Effector memory CD8-positive, alpha-beta T cell (primary cell): ENCODE measurements at regions not wholly inside any gene's neighbourhood (a gene's known extent, or its start where the extent isn't known, plus 50 kb on each side); places are given as distances from the start of the nearest gene placed in this dataset.

Experiments
- ATAC-seq: fragments of 150-1000 bp; cut with Tn5 transposase; replicated peaks from 2 replicates; pipeline ENCODE4 v1.10.0; 2021; ENCODE audit warnings: mild to moderate bottlenecking, moderate library complexity
- DNase-seq, 3 experiments: peaks; one replicate each; pipeline ENCODE4 v3.0.0; 2021
- H3K27ac Mint-ChIP-seq, 2 donors: one replicate each; pipeline ENCODE4 v1.8.0; 2022; ENCODE audit warnings: mild to moderate bottlenecking in 2 of 2, mixed read lengths in 2 of 2, moderate library complexity in 2 of 2
- H3K27me3 Mint-ChIP-seq, 2 donors: one replicate each; pipeline ENCODE4 v1.8.0; 2022; ENCODE audit warnings: mixed read lengths in 2 of 2
- H3K36me3 Mint-ChIP-seq: one replicate; pipeline ENCODE4 v1.8.0; 2022; ENCODE audit warnings: mild to moderate bottlenecking, moderate library complexity, mixed read lengths; ENCODE audit not compliant: insufficient read depth
- H3K4me1 Mint-ChIP-seq, 2 donors: one replicate each; pipeline ENCODE4 v1.8.0; 2022; ENCODE audit warnings: low read depth in 2 of 2, mixed read lengths in 2 of 2
- H3K4me3 Mint-ChIP-seq, 2 donors: one replicate each; pipeline ENCODE4 v1.8.0; 2022; ENCODE audit warnings: mild to moderate bottlenecking in 2 of 2, mixed read lengths in 2 of 2, moderate library complexity in 2 of 2
- H3K9me3 Mint-ChIP-seq, 2 donors: one replicate each; pipeline ENCODE4 v1.8.0; 2022; ENCODE audit warnings: mixed read lengths in 2 of 2

DNA sequence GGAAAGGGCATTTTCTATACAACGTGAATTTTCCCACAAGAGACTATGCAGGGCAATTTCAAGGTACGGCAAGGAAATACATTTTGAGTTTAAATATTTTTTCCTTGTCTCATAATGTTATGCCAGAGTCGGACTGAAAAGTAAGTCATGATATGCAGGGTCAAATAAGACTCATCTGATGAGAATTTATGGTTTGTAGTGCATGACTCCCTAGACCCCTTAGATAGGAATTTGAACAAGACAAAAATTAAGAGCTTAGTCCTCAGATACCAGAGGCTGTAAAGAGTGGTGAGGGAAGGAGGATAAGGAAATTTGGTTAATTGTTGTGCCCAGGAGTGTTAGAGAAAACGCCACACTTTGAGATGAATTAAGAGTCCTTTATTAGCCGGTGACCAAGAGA, 616.6 kb downstream of the XPNPEP1 start:
- no peaks in the 10 kb centered on the region for H3K36me3 Mint-ChIP-seq
- H3K27me3 Mint-ChIP-seq = no peaks in the 10 kb centered on the region
- no peak for ATAC-seq
- DNase-seq = no peak
- no peak overlapping the region for H3K27ac Mint-ChIP-seq
- H3K9me3 Mint-ChIP-seq = peaks cover 4 to 12% of the 10 kb centered on the region in 2 donors
- no peaks in the 10 kb centered on the region for H3K4me1 Mint-ChIP-seq
- H3K4me3 Mint-ChIP-seq = no peak overlapping the region

DNA sequence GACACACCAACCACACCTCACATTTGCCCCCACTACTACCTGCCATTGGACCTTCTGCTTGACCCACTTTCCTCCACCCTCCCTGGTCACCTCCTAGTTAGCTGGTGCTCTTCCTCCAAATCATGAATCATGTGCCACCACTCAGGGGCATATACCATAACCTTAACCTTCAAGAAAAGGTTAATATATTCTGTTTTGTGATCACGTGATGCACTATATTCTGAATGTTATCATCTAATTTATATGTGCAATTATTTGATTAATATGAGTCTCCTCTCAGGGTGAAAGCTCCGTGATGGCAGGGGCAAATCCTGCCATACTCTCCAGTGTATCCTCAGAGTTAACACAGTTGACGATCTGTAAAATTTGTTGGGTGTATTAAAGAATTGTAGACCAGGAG, 635.5 kb downstream of the XPNPEP1 start:
- Mint-ChIP-seq H3K4me3 (no peak overlapping the region), H3K4me1 (no peaks in the 10 kb centered on the region), H3K27me3 (no peaks in the 10 kb centered on the region), H3K36me3 (no peaks in the 10 kb centered on the region), H3K27ac (no peak overlapping the region), H3K9me3 (peaks cover 0 to 9% of the 10 kb centered on the region in 2 donors)
- DNase-seq = no peak
- ATAC-seq = no peak

DNA sequence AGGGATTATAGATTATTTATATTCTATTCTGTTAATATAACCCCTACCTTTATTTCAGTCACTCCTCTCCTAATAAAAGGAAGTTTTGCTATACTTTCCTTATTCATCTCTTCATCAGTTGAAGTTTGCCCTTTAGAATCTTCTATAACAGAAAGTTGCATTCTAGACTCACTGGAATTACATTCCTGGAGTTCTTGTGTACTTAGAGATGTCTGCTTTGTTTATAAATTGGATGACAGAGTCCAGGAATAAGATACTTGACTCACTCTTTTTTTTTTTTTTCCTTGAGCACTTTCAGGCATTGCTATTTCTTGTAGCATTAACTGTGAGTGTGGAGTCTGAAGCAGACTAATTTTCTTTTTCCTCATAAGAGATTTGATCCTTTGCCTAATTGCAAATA, 640.8 kb downstream of the XPNPEP1 start:
- no peaks in the 10 kb centered on the region for H3K36me3 Mint-ChIP-seq
- no peak overlapping the region for H3K4me3 Mint-ChIP-seq
- no peak overlapping the region for H3K27ac Mint-ChIP-seq
- no peaks in the 10 kb centered on the region for H3K4me1 Mint-ChIP-seq
- ATAC-seq = no peak
- H3K9me3 Mint-ChIP-seq = peaks cover under 1 to 4% of the 10 kb centered on the region in 2 donors
- no peaks in the 10 kb centered on the region for H3K27me3 Mint-ChIP-seq
- DNase-seq = no peak

DNA sequence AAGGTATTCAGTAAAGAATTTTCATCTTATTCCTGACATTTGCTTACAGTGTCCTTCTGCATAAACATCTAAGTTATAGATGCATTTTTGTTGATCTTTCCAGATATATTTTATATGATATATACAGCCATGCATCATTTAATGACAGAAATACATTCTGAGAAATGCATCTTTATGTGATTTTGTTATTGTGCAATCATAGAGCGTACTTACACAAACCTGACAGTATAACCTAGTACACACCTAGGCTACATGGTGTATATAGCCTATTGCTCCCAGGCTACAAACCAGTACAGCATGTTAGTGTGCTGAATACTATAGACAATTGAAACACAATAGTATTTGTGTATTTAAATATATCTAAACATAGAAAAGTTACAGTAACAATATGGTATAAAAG, 642.0 kb downstream of the XPNPEP1 start:
- DNase-seq (no peak), ATAC-seq (no peak)
- peaks cover 5 to 6% of the 10 kb centered on the region in 2 donors for H3K9me3 Mint-ChIP-seq
- no peaks in the 10 kb centered on the region for H3K36me3 Mint-ChIP-seq
- no peaks in the 10 kb centered on the region for H3K4me1 Mint-ChIP-seq
- no peak overlapping the region for H3K27ac Mint-ChIP-seq
- no peak overlapping the region for H3K4me3 Mint-ChIP-seq
- no peaks in the 10 kb centered on the region for H3K27me3 Mint-ChIP-seq

DNA sequence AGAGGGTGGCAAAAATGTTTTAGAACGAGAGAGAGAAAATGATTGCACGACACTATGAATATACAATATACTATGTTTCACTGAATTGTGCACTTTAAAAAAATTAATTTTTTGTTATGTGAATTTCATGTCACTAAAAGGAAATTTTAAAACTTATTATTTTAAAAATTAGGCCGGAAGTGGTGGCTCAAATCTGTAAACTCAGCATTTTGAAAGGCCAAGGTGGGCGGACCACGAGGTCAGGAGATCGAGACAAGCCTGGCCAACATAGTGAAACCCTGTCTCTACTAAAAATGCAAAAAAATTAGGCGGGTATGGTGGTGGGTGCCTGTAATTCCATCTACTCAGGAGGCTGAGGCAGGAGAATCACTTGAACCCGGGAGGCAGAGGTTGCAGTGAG, 642.5 kb downstream of the XPNPEP1 start:
- Mint-ChIP-seq H3K9me3 (peaks cover 5 to 6% of the 10 kb centered on the region in 2 donors), H3K4me3 (no peak overlapping the region), H3K36me3 (no peaks in the 10 kb centered on the region), H3K27me3 (no peaks in the 10 kb centered on the region), H3K27ac (no peak overlapping the region), H3K4me1 (no peaks in the 10 kb centered on the region)
- no peak for ATAC-seq
- DNase-seq = no peak

DNA sequence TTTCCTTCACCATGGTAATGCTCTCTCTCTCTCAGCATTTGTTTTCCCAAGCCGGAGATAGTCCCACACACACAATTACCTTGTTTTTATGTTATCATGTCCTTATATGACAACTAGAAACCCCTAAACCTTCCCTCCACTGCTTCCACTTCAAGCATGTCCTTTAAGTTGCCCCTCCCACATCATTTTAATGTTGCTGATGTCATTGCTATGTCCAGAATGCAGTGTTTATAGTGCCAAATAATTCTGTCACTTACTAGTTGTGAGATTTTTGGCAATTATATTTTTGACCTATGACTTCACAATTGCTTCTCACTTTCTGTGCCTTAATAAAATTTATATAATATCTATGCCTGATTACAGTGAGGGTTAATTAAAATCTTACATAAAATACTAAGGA, 645.9 kb downstream of the XPNPEP1 start:
- Mint-ChIP-seq H3K9me3 (peaks cover 5 to 6% of the 10 kb centered on the region in 2 donors), H3K36me3 (no peaks in the 10 kb centered on the region)

DNA sequence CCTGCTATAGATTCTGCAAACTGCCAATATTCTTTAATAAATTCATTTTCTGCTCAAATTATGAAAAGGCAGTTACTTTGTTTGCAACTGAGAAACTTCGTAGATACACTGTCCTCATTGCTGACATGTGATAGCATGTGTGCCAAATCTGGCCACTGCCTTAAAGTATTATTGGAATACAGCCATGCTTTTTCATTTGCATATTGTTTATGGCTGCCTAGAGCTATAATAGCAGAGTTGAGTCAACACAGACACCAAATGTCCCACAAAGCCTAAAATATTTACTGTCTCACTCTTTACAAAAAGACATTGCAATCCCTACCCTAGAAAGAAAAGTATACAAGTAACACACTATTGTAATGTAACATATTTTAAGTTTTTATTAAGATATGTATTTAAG, 647.4 kb downstream of the XPNPEP1 start:
- ATAC-seq (no peak), DNase-seq (no peak)
- Mint-ChIP-seq H3K4me3 (no peak overlapping the region), H3K4me1 (no peaks in the 10 kb centered on the region), H3K27me3 (no peaks in the 10 kb centered on the region), H3K9me3 (peaks cover 5 to 6% of the 10 kb centered on the region in 2 donors), H3K36me3 (no peaks in the 10 kb centered on the region), H3K27ac (no peak overlapping the region)

More for the DNA sequence above, 645.9 kb downstream of the XPNPEP1 start:
- no peak overlapping the region for H3K4me3 Mint-ChIP-seq
- H3K4me1 Mint-ChIP-seq = no peaks in the 10 kb centered on the region
- ATAC-seq = no peak
- DNase-seq = no peak
- H3K27me3 Mint-ChIP-seq = no peaks in the 10 kb centered on the region
- no peak overlapping the region for H3K27ac Mint-ChIP-seq

DNA sequence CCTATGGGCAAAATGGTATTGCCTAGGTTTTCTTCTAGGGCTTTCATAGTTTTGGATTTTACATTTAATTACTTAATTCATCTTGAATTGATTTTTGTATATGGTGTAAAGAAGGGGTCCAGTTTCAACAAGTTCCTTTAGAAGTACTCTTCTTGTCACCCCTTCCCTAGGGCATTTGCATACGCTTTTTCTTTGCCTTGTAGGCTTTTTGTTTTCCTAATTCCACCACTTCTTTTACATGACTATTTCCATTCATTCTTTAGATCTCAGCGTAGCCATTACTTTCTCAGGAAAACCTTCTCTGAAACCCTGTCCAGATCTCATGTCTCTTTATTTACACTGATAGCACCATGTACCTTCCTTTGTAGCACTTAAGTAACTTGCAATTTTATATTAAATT, 648.6 kb downstream of the XPNPEP1 start:
- Mint-ChIP-seq H3K27ac (no peak overlapping the region), H3K9me3 (peaks cover 5 to 6% of the 10 kb centered on the region in 2 donors), H3K4me1 (no peaks in the 10 kb centered on the region), H3K36me3 (no peaks in the 10 kb centered on the region), H3K27me3 (no peaks in the 10 kb centered on the region), H3K4me3 (no peak overlapping the region)
- DNase-seq (no peak), ATAC-seq (no peak)

DNA sequence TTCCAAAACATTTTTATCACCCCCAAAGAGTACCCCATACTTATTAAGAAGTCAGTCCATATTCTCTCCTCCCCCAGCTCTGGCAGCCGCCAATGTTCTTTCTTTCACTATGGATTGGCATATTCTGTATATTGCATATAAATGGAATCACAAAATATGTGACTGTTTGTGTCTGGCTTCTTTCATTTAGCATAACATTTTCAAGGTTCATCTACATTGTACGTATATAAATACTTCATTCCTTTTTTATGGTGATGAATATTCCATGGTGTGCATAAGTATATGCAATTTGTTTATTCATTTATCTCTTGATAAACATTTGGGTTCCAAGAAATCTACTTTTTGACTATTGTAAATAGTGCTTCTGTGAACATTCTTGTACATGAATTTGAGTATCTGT, 653.1 kb downstream of the XPNPEP1 start:
- ATAC-seq = no peak
- Mint-ChIP-seq H3K4me3 (no peak overlapping the region), H3K36me3 (no peaks in the 10 kb centered on the region), H3K9me3 (peaks cover 7 to 12% of the 10 kb centered on the region in 2 donors), H3K27ac (no peak overlapping the region), H3K4me1 (no peaks in the 10 kb centered on the region), H3K27me3 (no peaks in the 10 kb centered on the region)
- no peak for DNase-seq

DNA sequence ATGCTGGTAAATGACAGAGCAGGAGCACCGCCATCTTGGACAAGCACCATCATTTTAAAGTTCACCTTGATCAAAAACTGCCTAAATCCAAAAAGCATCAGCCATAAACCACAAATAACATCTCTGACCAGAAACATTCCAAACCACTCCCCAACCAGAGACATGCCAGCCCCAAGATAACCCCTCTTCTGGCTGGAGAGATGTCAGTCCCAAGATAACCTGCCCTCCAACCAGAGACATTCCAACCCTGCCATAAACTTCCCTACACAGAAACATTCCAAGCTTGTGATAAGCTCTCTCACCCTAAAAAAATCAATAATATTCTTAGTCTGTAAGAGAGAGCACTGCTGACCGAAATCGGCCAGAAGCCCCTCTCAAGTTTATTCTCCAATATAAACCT, 659.3 kb downstream of the XPNPEP1 start:
- ATAC-seq (no peak), DNase-seq (no peak)
- peaks cover 13 to 22% of the 10 kb centered on the region in 2 donors for H3K9me3 Mint-ChIP-seq
- H3K27ac Mint-ChIP-seq = no peak overlapping the region
- H3K4me3 Mint-ChIP-seq = no peak overlapping the region
- no peaks in the 10 kb centered on the region for H3K36me3 Mint-ChIP-seq
- no peaks in the 10 kb centered on the region for H3K4me1 Mint-ChIP-seq
- H3K27me3 Mint-ChIP-seq = no peaks in the 10 kb centered on the region

DNA sequence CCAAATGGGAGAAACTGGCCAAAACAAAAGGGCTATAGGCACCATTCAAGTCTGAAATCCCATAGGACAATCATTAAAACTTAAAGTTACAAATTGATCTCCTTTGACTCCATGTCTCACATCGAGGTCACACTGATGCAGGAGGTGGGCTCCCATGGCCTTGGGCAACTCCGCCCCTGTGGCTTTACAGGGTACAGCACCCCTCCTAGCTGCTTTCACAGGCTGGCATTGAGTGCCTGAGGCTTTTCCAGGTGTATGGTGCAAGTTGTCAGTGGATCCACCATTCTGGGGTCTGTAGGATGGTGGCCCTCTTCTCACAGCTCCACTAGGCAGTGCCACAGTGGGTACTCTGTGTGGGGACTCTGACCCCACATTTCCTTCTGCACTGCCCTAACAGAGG, 662.1 kb downstream of the XPNPEP1 start:
- Mint-ChIP-seq H3K27me3 (no peaks in the 10 kb centered on the region), H3K9me3 (peaks cover 7 to 10% of the 10 kb centered on the region in 2 donors), H3K4me3 (no peak overlapping the region), H3K4me1 (no peaks in the 10 kb centered on the region), H3K27ac (no peak overlapping the region), H3K36me3 (no peaks in the 10 kb centered on the region)
- DNase-seq (no peak), ATAC-seq (no peak)

DNA sequence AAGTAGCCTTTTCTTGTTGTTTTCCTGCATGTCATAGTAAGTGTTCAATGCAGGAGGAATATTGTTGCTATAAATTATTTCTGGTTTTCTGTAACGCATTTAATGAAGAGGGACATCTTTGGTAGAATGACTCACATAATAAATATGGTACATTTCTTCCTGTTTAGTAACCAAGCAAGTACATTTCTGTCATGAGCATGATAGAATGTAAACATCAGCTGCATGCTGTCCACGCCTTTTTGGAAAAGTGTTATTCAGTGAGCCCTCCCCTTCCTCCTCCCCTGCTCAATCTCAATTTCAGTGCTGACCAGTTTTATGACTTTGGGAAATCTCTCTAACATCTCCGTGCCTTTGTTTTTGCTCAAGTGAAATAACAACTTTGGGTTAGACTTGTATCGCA, 664.0 kb downstream of the XPNPEP1 start:
- Mint-ChIP-seq H3K27me3 (no peaks in the 10 kb centered on the region), H3K9me3 (peaks cover 5 to 10% of the 10 kb centered on the region in 2 donors), H3K4me1 (no peaks in the 10 kb centered on the region), H3K36me3 (no peaks in the 10 kb centered on the region), H3K27ac (no peak overlapping the region), H3K4me3 (no peak overlapping the region)
- DNase-seq (no peak), ATAC-seq (no peak)

DNA sequence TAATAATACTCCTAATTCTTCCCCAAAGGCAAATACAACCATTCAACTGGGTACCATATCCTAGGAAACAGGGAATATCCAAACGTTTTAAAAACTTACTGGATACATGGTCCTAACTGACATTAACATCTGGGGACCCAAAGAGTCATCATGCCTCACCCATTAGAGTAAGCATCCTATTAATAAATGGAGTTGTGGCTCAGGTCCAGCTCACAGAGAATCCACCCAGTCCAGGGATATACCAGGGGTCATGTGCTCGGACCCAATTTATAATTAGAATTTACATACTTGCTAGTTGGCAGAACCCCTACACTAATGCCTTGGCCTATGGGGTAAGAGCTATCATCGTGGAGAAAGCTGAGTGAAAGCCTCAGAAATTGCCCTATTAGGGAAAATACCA, 670.0 kb downstream of the XPNPEP1 start:
- Mint-ChIP-seq H3K9me3 (peaks cover 7 to 27% of the 10 kb centered on the region in 2 donors), H3K36me3 (no peaks in the 10 kb centered on the region), H3K4me1 (no peaks in the 10 kb centered on the region), H3K27ac (no peak overlapping the region), H3K27me3 (no peaks in the 10 kb centered on the region), H3K4me3 (no peak overlapping the region)
- DNase-seq (no peak), ATAC-seq (no peak)

DNA sequence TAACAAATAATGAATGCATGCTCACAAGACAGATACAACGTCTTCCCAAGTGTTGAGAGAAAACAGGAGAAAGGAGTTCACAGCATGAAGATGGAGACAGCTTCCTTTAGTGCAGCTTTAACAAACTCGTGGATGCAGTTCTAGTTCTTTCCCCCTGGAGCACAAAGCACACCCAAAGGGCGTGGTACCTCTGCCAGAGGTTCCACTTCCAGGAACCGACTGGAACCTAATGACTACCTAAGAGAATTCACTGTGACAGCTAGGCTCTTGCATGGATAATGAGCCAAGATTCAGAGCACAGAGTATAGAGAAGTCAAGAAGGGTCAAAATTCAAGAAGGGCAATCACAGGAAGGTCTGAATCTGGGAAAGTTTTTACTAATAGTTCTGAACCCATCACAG, 673.2 kb downstream of the XPNPEP1 start:
- H3K4me1 Mint-ChIP-seq = no peaks in the 10 kb centered on the region
- H3K36me3 Mint-ChIP-seq = no peaks in the 10 kb centered on the region
- H3K27me3 Mint-ChIP-seq = no peaks in the 10 kb centered on the region
- H3K4me3 Mint-ChIP-seq = no peak overlapping the region
- no peak overlapping the region for H3K27ac Mint-ChIP-seq
- ATAC-seq (no peak), DNase-seq (no peak)
- H3K9me3 Mint-ChIP-seq = peaks cover 8 to 35% of the 10 kb centered on the region in 2 donors

DNA sequence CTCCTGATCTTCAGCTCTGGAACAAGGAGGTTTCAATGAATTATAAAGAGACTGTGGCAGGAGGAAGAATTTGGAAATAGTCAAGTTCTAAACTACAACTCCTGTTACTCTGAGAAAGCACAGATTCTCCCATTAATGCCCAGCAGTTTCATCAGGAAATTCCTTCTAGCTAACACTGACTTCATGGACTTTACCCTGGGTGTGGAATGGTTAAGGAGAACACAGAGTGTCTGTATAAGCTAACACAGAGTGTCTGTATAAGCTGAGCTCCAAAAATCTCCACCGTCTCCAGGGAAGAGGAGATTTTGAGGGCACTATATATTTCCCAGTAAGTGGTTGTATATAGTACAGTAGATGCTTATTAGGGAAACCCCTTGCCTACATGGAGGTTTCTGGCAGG, 675.5 kb downstream of the XPNPEP1 start:
- H3K4me3 Mint-ChIP-seq = no peak overlapping the region

More for the DNA sequence above, 675.5 kb downstream of the XPNPEP1 start:
- DNase-seq = no peak
- Mint-ChIP-seq H3K4me1 (no peaks in the 10 kb centered on the region), H3K9me3 (peaks cover 14 to 35% of the 10 kb centered on the region in 2 donors), H3K27me3 (no peaks in the 10 kb centered on the region), H3K36me3 (no peaks in the 10 kb centered on the region), H3K27ac (no peak overlapping the region)
- ATAC-seq = no peak
